Astrocyte of the cerebellum (primary cell): ENCODE measurements at regions not wholly inside any gene's neighbourhood (a gene's known extent, or its start where the extent isn't known, plus 50 kb on each side); places are given as distances from the start of the nearest gene placed in this dataset.

Experiments used
- DNase-seq: peaks from one replicate; pipeline ENCODE4 v3.0.0-alpha.2; 2011; ENCODE audit warnings: low read depth
- H3K4me3 ChIP-seq: 2 replicates; pipeline ENCODE4 v1.5.1; 2011; ENCODE audit warnings: mild to moderate bottlenecking, low read depth, low read length, moderate library complexity
- CTCF ChIP-seq: IDR thresholded peaks from 2 replicates; pipeline ENCODE4 v1.5.1; 2012; ENCODE audit warnings: low read length, low read depth, moderate library complexity, mild to moderate bottlenecking; ENCODE audit errors: missing control alignments
- in situ Hi-C: cut with HindIII; loops from 2 replicates; pipeline ENCODE4 v1.10.0; 2017; ENCODE audit warnings: low sequenced_read_pairs

GRCh38 chr15:39151545-39151944 lies 429.3 kb upstream of the THBS1 start:
- no peak for DNase-seq
- H3K4me3 ChIP-seq, result no peak overlapping the region
- TF ChIP-seq CTCF, result no peak
- in situ Hi-C loops, result no loop called here

- TF ChIP-seq CTCF, result no peak
- in situ Hi-C loops, result no loop called here
- DNase-seq, result no peak
- no peak overlapping the region for H3K4me3 ChIP-seq
These were observed 427.7 kb upstream of the THBS1 start for GRCh38 chr15:39153058-39153714.

GRCh38 chr15:39153716-39154115 lies 427.2 kb upstream of the THBS1 start:
- in situ Hi-C loops, result no loop called here
- DNase-seq, result no peak
- TF ChIP-seq CTCF, result no peak
- H3K4me3 ChIP-seq, result no peak overlapping the region

- in situ Hi-C loops, result no loop called here
- H3K4me3 ChIP-seq, result no peak overlapping the region
- no peak for DNase-seq
- TF ChIP-seq CTCF, result peak; percentile 31
These were observed 426.6 kb upstream of the THBS1 start for GRCh38 chr15:39154227-39154638.

GRCh38 chr15:39154776-39155175 lies 426.1 kb upstream of the THBS1 start:
- H3K4me3 ChIP-seq, result no peak overlapping the region
- DNase-seq, result no peak
- no peak for TF ChIP-seq CTCF
- in situ Hi-C loops, result no loop called here

GRCh38 chr15:39156166-39156565 lies 424.7 kb upstream of the THBS1 start:
- no peak for DNase-seq
- H3K4me3 ChIP-seq, result no peak overlapping the region
- in situ Hi-C loops, result no loop called here
- no peak for TF ChIP-seq CTCF

GRCh38 chr15:39156646-39157250 lies 424.1 kb upstream of the THBS1 start:
- TF ChIP-seq CTCF, result no peak
- in situ Hi-C loops, result no loop called here
- DNase-seq, result no peak
- no peak overlapping the region for H3K4me3 ChIP-seq
